HEK293 (cell line): ENCODE measurements at regions not wholly inside any gene's neighbourhood (a gene's known extent, or its start where the extent isn't known, plus 50 kb on each side); places are given as distances from the start of the nearest gene placed in this dataset.

Experiments used
- CTCF ChIA-PET: fragments of 350-600 bp; formaldehyde crosslinking; extraction: SDS; loops from one replicate; lab custom pipeline; 2021; ENCODE audit warnings: antibody characterized with exemption; lab: Yijun Ruan, JAX
- POLR2A ChIA-PET: fragments of 300-600 bp; formaldehyde crosslinking; extraction: SDS; loops from one replicate; lab custom pipeline; 2020; ENCODE audit warnings: antibody characterized with exemption, inconsistent platforms; lab: Yijun Ruan, JAX
- H3K27ac ChIP-seq: fragments of 200-500 bp; sonication (Bioruptor generic); 2 replicates; pipeline ENCODE4 v1.5.1; 2014; ENCODE audit warnings: low read depth, low read length, control low read depth, inconsistent platforms; ENCODE audit errors: extremely low read depth
- H3K36me3 ChIP-seq, 2 experiments: fragments of 200-500 bp in 1 of 2; sonication (Bioruptor generic) in 1 of 2; 1 replicate in 1 of 2; 2 replicates in 1 of 2; pipeline ENCODE4 v1.5.1; 2014 to 2017; ENCODE audit warnings: inconsistent platforms in 2 of 2, low read length in 2 of 2; ENCODE audit not compliant: control insufficient read depth in 2 of 2, insufficient read depth in 1 of 2
- H3K4me1 ChIP-seq: fragments of 200-500 bp; sonication (Bioruptor generic); 2 replicates; pipeline ENCODE4 v1.5.1; 2014; ENCODE audit warnings: mild to moderate bottlenecking, low read length, inconsistent platforms; ENCODE audit not compliant: control insufficient read depth, insufficient read depth
- H3K4me3 ChIP-seq: 2 replicates; pipeline ENCODE4 v1.5.1; 2011; ENCODE audit warnings: low read depth, mild to moderate bottlenecking, control low read depth, low read length, moderate library complexity
- H3K9me3 ChIP-seq: fragments of 200-500 bp; sonication (Bioruptor generic); 2 replicates; pipeline ENCODE4 v1.5.1; 2014; ENCODE audit warnings: low read depth, low read length, inconsistent platforms; ENCODE audit not compliant: control insufficient read depth, insufficient read depth
- ATF2 ChIP-seq: fragments of 450-650 bp; formaldehyde crosslinking; IDR thresholded peaks from 2 replicates; pipeline ENCODE4 v1.5.1; 2016; ENCODE audit warnings: missing biosample characterization, missing genetic modification characterization, low read depth
- OSR2 ChIP-seq: fragments of 450-650 bp; formaldehyde crosslinking; IDR thresholded peaks from 2 replicates; pipeline ENCODE4 v1.5.1; 2016; ENCODE audit warnings: missing biosample characterization, missing genetic modification characterization
- REPIN1 ChIP-seq: fragments of 450-650 bp; formaldehyde crosslinking; IDR thresholded peaks from 2 replicates; pipeline ENCODE4 v1.5.1; 2017; ENCODE audit warnings: missing biosample characterization, missing genetic modification characterization, low read depth
- TRIM28 ChIP-seq: IDR thresholded peaks from 2 replicates; pipeline ENCODE4 v1.6.1; 2011; ENCODE audit warnings: low read length, control low read depth, borderline replicate concordance
- TSHZ1 ChIP-seq: fragments of 450-650 bp; formaldehyde crosslinking; IDR thresholded peaks from 2 replicates; pipeline ENCODE4 v1.5.1; 2016; ENCODE audit warnings: missing biosample characterization, missing genetic modification characterization, borderline replicate concordance
- ZBTB44 ChIP-seq: fragments of 450-650 bp; IDR thresholded peaks from 2 replicates; pipeline ENCODE4 v1.5.1; 2018; ENCODE audit warnings: missing biosample characterization, mild to moderate bottlenecking, missing genetic modification characterization
- ZNF155 ChIP-seq: fragments of 450-650 bp; formaldehyde crosslinking; IDR thresholded peaks from 2 replicates; pipeline ENCODE4 v1.5.1; 2016; ENCODE audit warnings: missing biosample characterization, missing genetic modification characterization
- ZNF18 ChIP-seq: fragments of 450-650 bp; formaldehyde crosslinking; IDR thresholded peaks from 2 replicates; pipeline ENCODE4 v1.5.1; 2016; ENCODE audit warnings: missing biosample characterization, missing genetic modification characterization
- ZNF335 ChIP-seq: fragments of 450-650 bp; formaldehyde crosslinking; conservative IDR thresholded peaks from 2 replicates; pipeline ENCODE4 v1.5.1; 2016; ENCODE audit warnings: missing biosample characterization, missing genetic modification characterization
- ZNF37A ChIP-seq: fragments of 450-650 bp; IDR thresholded peaks from 2 replicates; pipeline ENCODE4 v1.5.1; 2018; ENCODE audit warnings: missing biosample characterization, missing genetic modification characterization
- ZNF398 ChIP-seq: fragments of 450-650 bp; formaldehyde crosslinking; IDR thresholded peaks from 2 replicates; pipeline ENCODE4 v1.5.1; 2017; ENCODE audit warnings: missing biosample characterization, missing genetic modification characterization
- ZNF423 ChIP-seq: fragments of 450-650 bp; formaldehyde crosslinking; IDR thresholded peaks from 2 replicates; pipeline ENCODE4 v1.5.1; 2016; ENCODE audit warnings: missing biosample characterization, missing genetic modification characterization
- ZNF548 ChIP-seq: fragments of 450-650 bp; formaldehyde crosslinking; IDR thresholded peaks from 2 replicates; pipeline ENCODE4 v1.5.1; 2016; ENCODE audit warnings: missing biosample characterization, missing genetic modification characterization
- ZNF626 ChIP-seq: fragments of 450-650 bp; sonication (Bioruptor Pico); formaldehyde crosslinking; IDR thresholded peaks from 2 replicates; pipeline ENCODE4 v1.5.1; 2018; ENCODE audit warnings: missing biosample characterization, missing genetic modification characterization, inconsistent platforms
- TF ChIP-seq, protein P1 (sequence below): fragments of 450-650 bp; formaldehyde crosslinking; IDR thresholded peaks from 2 replicates; pipeline ENCODE4 v1.5.1; 2016; ENCODE audit warnings: missing biosample characterization, missing genetic modification characterization
- TF ChIP-seq, protein P2 (sequence below): fragments of 450-650 bp; formaldehyde crosslinking; IDR thresholded peaks from 2 replicates; pipeline ENCODE4 v1.5.1; 2017; ENCODE audit warnings: missing biosample characterization, missing genetic modification characterization

DNA sequence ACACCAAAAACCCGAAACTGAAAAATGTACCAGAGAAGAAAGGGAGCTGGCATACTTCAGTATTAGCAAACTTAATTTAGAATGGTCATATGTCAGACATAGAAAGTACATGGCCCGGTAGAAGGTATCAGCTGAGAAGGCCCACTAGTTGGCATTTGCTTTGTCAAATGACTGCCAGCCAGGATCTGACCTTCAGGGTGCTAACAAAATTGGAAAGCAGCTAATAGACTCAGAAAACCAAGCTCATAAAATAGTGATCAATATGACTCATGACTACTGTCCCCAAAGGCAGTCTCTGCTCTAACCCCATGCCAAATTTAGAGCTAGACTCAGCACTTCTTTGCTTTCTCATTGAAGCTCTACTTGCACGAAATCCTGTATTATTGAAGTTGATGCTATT lies 342.7 kb downstream of the PDGFC start:
- H3K36me3 ChIP-seq: no peaks in the 10 kb centered on the region
- no peaks in the 10 kb centered on the region for H3K4me1 ChIP-seq
- H3K4me3 ChIP-seq: no peak overlapping the region
- TF ChIP-seq ATF2 (tag by site-specific recombination): no peak
- H3K27ac ChIP-seq: no peak overlapping the region
- H3K9me3 ChIP-seq: no peaks in the 10 kb centered on the region
- ChIA-PET POLR2A (no interaction called here), CTCF (no interaction called here)

DNA sequence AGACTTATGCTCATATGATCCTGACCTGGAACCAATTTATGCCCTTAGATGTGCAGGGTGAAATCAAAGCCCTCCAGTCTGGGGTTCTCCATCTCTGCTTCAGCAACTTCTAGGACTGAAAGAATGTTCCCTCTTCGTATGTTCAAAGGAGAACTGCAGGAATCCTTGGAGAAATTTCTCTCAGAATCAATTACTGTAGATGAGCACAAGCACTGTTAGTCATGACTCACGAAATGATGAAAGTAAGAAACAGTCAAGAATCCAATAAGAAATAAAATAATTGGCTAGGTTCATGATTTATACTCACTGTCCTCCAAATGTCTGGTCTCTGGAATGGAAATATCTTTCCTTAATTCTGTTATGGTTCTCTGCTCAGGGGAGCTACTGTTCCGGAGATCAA lies 348.2 kb downstream of the PDGFC start:
- TF ChIP-seq ZNF398 (no peak), TSHZ1 (tag by site-specific recombination) (no peak), TRIM28 (no peak)
- TF ChIP-seq, all 188 proteins: peak for 0
- Histone ChIP-seq H3K4me3 (no peak overlapping the region), H3K9me3 (no peaks in the 10 kb centered on the region), H3K4me1 (no peaks in the 10 kb centered on the region), H3K27ac (no peak overlapping the region), H3K36me3 (no peaks in the 10 kb centered on the region)
- POLR2A ChIA-PET: no interaction called here
- CTCF ChIA-PET: no interaction called here

- Histone ChIP-seq H3K4me3 (no peak overlapping the region), H3K9me3 (no peaks in the 10 kb centered on the region), H3K36me3 (no peaks in the 10 kb centered on the region), H3K27ac (no peak overlapping the region), H3K4me1 (no peaks in the 10 kb centered on the region)
- POLR2A ChIA-PET: no interaction called here
- CTCF ChIA-PET: no interaction called here
- TF ChIP-seq ZBTB44 (tag by site-specific recombination) (no peak), ZNF548 (tag by site-specific recombination) (no peak), ZNF155 (tag by site-specific recombination) (no peak), OSR2 (no peak), ZNF423 (tag by site-specific recombination) (no peak), ZNF335 (no peak), ZNF37A (tag by site-specific recombination) (no peak), ZNF626 (tag by site-specific recombination) (no peak), REPIN1 (tag by site-specific recombination) (no peak), ZNF18 (tag by site-specific recombination) (no peak)
- TF ChIP-seq, protein P1, sequence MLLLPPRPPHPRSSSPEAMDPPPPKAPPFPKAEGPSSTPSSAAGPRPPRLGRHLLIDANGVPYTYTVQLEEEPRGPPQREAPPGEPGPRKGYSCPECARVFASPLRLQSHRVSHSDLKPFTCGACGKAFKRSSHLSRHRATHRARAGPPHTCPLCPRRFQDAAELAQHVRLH (tag by site-specific recombination): no peak
- TF ChIP-seq, protein P2, sequence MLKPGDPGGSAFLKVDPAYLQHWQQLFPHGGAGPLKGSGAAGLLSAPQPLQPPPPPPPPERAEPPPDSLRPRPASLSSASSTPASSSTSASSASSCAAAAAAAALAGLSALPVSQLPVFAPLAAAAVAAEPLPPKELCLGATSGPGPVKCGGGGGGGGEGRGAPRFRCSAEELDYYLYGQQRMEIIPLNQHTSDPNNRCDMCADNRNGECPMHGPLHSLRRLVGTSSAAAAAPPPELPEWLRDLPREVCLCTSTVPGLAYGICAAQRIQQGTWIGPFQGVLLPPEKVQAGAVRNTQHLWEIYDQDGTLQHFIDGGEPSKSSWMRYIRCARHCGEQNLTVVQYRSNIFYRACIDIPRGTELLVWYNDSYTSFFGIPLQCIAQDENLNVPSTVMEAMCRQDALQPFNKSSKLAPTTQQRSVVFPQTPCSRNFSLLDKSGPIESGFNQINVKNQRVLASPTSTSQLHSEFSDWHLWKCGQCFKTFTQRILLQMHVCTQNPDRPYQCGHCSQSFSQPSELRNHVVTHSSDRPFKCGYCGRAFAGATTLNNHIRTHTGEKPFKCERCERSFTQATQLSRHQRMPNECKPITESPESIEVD (tag by site-specific recombination): no peak
Observed at GRCh38 chr4:156620786-156621185, 350.8 kb downstream of the PDGFC start.
